H7 (cell line): ENCODE measurements at regions not wholly inside any gene's neighbourhood (a gene's known extent, or its start where the extent isn't known, plus 50 kb on each side); places are given as distances from the start of the nearest gene placed in this dataset.
A peak's percentile ranks its signal among the peaks of the same experiment; 100 is the strongest.

Source experiments
- DNase-seq: peaks from one replicate; pipeline ENCODE4 v3.0.0; 2012
- H3K27me3 ChIP-seq: 2 replicates; pipeline ENCODE4 v1.6.0; 2011; ENCODE audit warnings: mild to moderate bottlenecking, low read length; ENCODE audit not compliant: control insufficient read depth, insufficient read depth
- H3K36me3 ChIP-seq: replicated peaks from 2 replicates; pipeline ENCODE4 v1.5.1; 2011; ENCODE audit warnings: low read length; ENCODE audit not compliant: control insufficient read depth, insufficient read depth
- H3K4me3 ChIP-seq: 2 replicates; pipeline ENCODE4 v1.5.1; 2011; ENCODE audit warnings: low read depth, mild to moderate bottlenecking, control low read depth, low read length, moderate library complexity; ENCODE audit not compliant: insufficient read depth

- no peak for DNase-seq
- Histone ChIP-seq H3K36me3 (peaks cover 9% of the 10 kb centered on the region), H3K4me3 (no peak overlapping the region), H3K27me3 (no peaks in the 10 kb centered on the region)
Measured at GRCh38 chr12:124389725-124390441, 95.0 kb downstream of the RFLNA start.

- Histone ChIP-seq H3K36me3 (peaks cover 8% of the 10 kb centered on the region), H3K4me3 (peak overlapping the region; percentile 38), H3K27me3 (no peaks in the 10 kb centered on the region)
- peak; percentile 93 for DNase-seq
Measured at GRCh38 chr12:124389138-124389724, 94.3 kb downstream of the RFLNA start.

- peak; percentile 95 for DNase-seq
- H3K27me3 ChIP-seq = no peaks in the 10 kb centered on the region
- peaks cover 6% of the 10 kb centered on the region for H3K36me3 ChIP-seq
- H3K4me3 ChIP-seq = peak overlapping the region; percentile 38
Measured at GRCh38 chr12:124388679-124389137, 93.8 kb downstream of the RFLNA start.

- Histone ChIP-seq H3K27me3 (no peaks in the 10 kb centered on the region), H3K36me3 (peaks cover 7% of the 10 kb centered on the region), H3K4me3 (no peak overlapping the region)
- no peak for DNase-seq
Measured at GRCh38 chr12:124388038-124388671, 93.3 kb downstream of the RFLNA start.

- DNase-seq = no peak
- Histone ChIP-seq H3K27me3 (no peaks in the 10 kb centered on the region), H3K36me3 (peaks cover 9% of the 10 kb centered on the region), H3K4me3 (no peak overlapping the region)
Measured at GRCh38 chr12:124387528-124387911, 92.6 kb downstream of the RFLNA start.

- Histone ChIP-seq H3K27me3 (no peaks in the 10 kb centered on the region), H3K4me3 (no peak overlapping the region), H3K36me3 (peaks cover 9% of the 10 kb centered on the region)
- no peak for DNase-seq
Measured at GRCh38 chr12:124386661-124387527, 92.0 kb downstream of the RFLNA start.

GRCh38 chr12:124386059-124386458 is 91.2 kb downstream of the RFLNA start:
- no peak for DNase-seq
- H3K4me3 ChIP-seq = no peak overlapping the region
- H3K36me3 ChIP-seq = peaks cover 10% of the 10 kb centered on the region
- no peaks in the 10 kb centered on the region for H3K27me3 ChIP-seq

- Histone ChIP-seq H3K4me3 (no peak overlapping the region), H3K27me3 (no peaks in the 10 kb centered on the region), H3K36me3 (peaks cover 10% of the 10 kb centered on the region)
- DNase-seq = no peak
Measured at GRCh38 chr12:124385219-124385969, 90.5 kb downstream of the RFLNA start.

GRCh38 chr12:124384299-124384894 is 89.5 kb downstream of the RFLNA start:
- H3K27me3 ChIP-seq = no peaks in the 10 kb centered on the region
- H3K36me3 ChIP-seq = peaks cover 14% of the 10 kb centered on the region
- no peak for DNase-seq
- H3K4me3 ChIP-seq = no peak overlapping the region

- H3K36me3 ChIP-seq = peaks cover 15% of the 10 kb centered on the region
- DNase-seq = no peak
Measured at GRCh38 chr12:124383028-124383427, 88.1 kb downstream of the RFLNA start.

GRCh38 chr12:124381456-124382296 is 86.8 kb downstream of the RFLNA start:
- no peak overlapping the region for H3K4me3 ChIP-seq
- no peaks in the 10 kb centered on the region for H3K27me3 ChIP-seq
- no peak for DNase-seq
- peaks cover 18% of the 10 kb centered on the region for H3K36me3 ChIP-seq

More at GRCh38 chr12:124383028-124383427, 88.1 kb downstream of the RFLNA start:
- H3K27me3 ChIP-seq = no peaks in the 10 kb centered on the region
- H3K4me3 ChIP-seq = no peak overlapping the region

- no peak for DNase-seq
- Histone ChIP-seq H3K27me3 (no peaks in the 10 kb centered on the region), H3K4me3 (no peak overlapping the region), H3K36me3 (peaks cover 18% of the 10 kb centered on the region)
Measured at GRCh38 chr12:124380796-124381455, 86.0 kb downstream of the RFLNA start.
